GM12865 (cell line): ENCODE measurements at regions not wholly inside any gene's neighbourhood (a gene's known extent, or its start where the extent isn't known, plus 50 kb on each side); places are given as distances from the start of the nearest gene placed in this dataset.

Experiments used
- DNase-seq: peaks from one replicate; pipeline ENCODE4 v3.0.0; 2010; ENCODE audit warnings: low read depth
- H3K4me3 ChIP-seq: 2 replicates; pipeline ENCODE4 v1.5.1; 2011; ENCODE audit warnings: mild to moderate bottlenecking, low read depth, low read length, control low read depth
- CTCF ChIP-seq: IDR thresholded peaks from 2 replicates; pipeline ENCODE4 v1.5.1; 2011; ENCODE audit warnings: low read length, control low read depth, low read depth, inconsistent platforms; ENCODE audit not compliant: insufficient read depth; ENCODE audit errors: missing control alignments

GRCh38 chr10:4514445-4515108, 311.4 kb upstream of the AKR1E2 start:
- DNase-seq: peak; percentile 55
- H3K4me3 ChIP-seq: no peak overlapping the region
- no peak for TF ChIP-seq CTCF

GRCh38 chr10:4512671-4513240, 313.3 kb upstream of the AKR1E2 start:
- no peak for TF ChIP-seq CTCF
- DNase-seq: peak; percentile 5
- H3K4me3 ChIP-seq: no peak overlapping the region

GRCh38 chr10:4512196-4512595, 313.8 kb upstream of the AKR1E2 start:
- DNase-seq: no peak
- TF ChIP-seq CTCF: no peak
- no peak overlapping the region for H3K4me3 ChIP-seq

- no peak overlapping the region for H3K4me3 ChIP-seq
- DNase-seq: no peak
Measured at GRCh38 chr10:4511509-4511908, 314.5 kb upstream of the AKR1E2 start.

GRCh38 chr10:4509405-4509804, 316.6 kb upstream of the AKR1E2 start:
- H3K4me3 ChIP-seq: no peak overlapping the region
- no peak for TF ChIP-seq CTCF

More at GRCh38 chr10:4511509-4511908, 314.5 kb upstream of the AKR1E2 start:
- no peak for TF ChIP-seq CTCF

GRCh38 chr10:4506095-4506494, 319.9 kb upstream of the AKR1E2 start:
- no peak overlapping the region for H3K4me3 ChIP-seq
- no peak for DNase-seq
- TF ChIP-seq CTCF: no peak

More at GRCh38 chr10:4509405-4509804, 316.6 kb upstream of the AKR1E2 start:
- DNase-seq: no peak

- no peak for DNase-seq
- TF ChIP-seq CTCF: no peak
- no peak overlapping the region for H3K4me3 ChIP-seq
Measured at GRCh38 chr10:4504550-4504949, 321.5 kb upstream of the AKR1E2 start.
